ENCODE measurements at regions not wholly inside any gene's neighbourhood (a gene's known extent, or its start where the extent isn't known, plus 50 kb on each side); places are given as distances from the start of the nearest gene placed in this dataset.

DNA sequence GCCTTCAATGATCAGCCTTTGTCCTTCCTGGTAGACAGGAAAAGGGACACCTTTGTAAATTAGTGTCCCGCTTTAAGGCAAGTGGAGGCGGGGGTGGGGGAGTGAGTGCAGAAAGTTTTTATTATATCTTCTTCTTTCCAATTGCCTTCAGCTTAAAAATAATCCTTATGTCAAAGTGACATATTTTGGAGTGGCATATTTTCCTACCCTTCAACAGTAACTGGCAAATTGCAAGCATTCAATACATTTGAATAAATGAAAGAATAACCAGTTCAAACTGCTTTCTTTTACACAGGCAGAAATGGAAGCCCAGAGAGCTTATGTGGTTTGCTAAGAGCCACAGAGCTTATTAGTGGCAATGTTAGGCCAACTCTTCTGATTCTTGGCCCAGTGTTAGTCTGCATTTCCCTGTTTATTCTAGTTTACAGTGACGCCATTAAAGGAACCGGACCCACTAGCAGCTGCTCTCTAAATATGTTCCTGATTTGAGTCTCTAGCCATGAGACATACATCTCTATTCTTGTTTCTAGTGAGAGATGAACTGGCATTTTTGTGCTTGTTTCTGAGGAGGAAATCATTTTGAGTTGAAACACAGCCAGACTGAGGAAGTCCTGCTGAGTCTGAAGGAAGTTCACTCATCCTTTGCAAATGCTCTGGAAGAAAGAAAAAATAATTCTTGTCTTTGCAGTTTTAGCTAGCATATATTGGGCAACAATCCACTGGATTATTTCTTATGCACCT, 468.7 kb downstream of the NOVA1 start:
- intact Hi-C loops (cut with micrococcal nuclease; ENCODE audit: unreplicated experiment) = loop anchor here (5.0 to 10.0 kb wide), 2 partner anchors 292 to 524 kb away; no protein-coding TSS in a partner anchor
- Histone ChIP-seq H3K27ac (ENCODE audit: low read depth, low read length, poor library complexity, severe bottlenecking) (peak overlapping the region; percentile 93), H3K27me3 (replicated peaks; ENCODE audit: insufficient read depth, low read depth, low read length, poor library complexity) (no peaks in the 10 kb centered on the region), H3K36me3 (ENCODE audit: insufficient read depth, low read length, poor library complexity, severe bottlenecking) (no peaks in the 10 kb centered on the region), H3K9me3 (ENCODE audit: low read depth, low read length, poor library complexity, severe bottlenecking) (no peaks in the 10 kb centered on the region), H3K4me3 (ENCODE audit: low read depth, low read length, poor library complexity, severe bottlenecking) (peak overlapping the region; percentile 11), H3K4me1 (ENCODE audit: insufficient read depth, low read length, poor library complexity, severe bottlenecking) (peaks cover 59% of the 10 kb centered on the region)
- CTCF ChIA-PET = interaction anchor here (0.8 to 1.3 kb wide), 5 partner anchors 35 to 522 kb away, joined by 3 to 5 read pairs (median 4); no protein-coding TSS in a partner anchor
- TF ChIP-seq EZH2 (IDR thresholded peaks at IDR 0.05; ENCODE audit: borderline replicate concordance, low read depth, low read length, poor library complexity, severe bottlenecking) = no peak
- no peak for TF ChIP-seq CTCF (conservative IDR thresholded peaks at IDR 0.05; ENCODE audit: low read depth, low read length)
- BruUV-seq (replicated peaks) = TSS peak; percentile 91
- DNase-seq (ENCODE audit: low spot score) = peak; percentile 95
- POLR2A ChIA-PET (ENCODE audit: low non-redundant PET) = interaction anchor here (0.5 kb wide), 1 partner anchor 422 kb away, joined by 3 read pairs; no protein-coding TSS in a partner anchor

DNA sequence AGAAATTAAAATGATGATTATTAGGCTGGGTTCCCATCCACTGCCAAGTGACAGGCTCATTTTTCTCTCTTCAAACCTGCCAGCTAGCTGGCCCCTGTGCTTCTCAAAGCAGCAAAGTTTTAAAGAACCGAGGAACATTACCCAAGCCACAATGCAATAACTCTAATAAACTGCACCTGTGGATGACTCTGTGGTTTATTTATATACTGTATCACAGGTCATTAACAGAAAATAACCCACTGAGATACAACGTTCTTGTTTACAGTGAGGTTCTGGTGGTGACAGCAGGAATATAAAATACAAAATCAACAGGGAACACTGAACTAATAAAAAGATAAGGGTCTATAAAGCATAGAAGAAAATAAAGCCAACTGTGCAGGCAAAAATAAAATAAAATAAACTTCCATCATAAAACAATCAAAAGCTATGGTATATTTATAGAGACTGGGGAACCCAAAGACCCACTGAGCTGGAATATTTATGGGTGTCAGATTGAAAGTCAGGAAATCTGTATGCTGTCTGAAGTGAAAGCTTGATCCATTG, 472.9 kb downstream of the NOVA1 start:
- TF ChIP-seq EZH2 (IDR thresholded peaks at IDR 0.05; ENCODE audit: borderline replicate concordance, low read depth, low read length, poor library complexity, severe bottlenecking) (no peak), CTCF (conservative IDR thresholded peaks at IDR 0.05; ENCODE audit: low read depth, low read length) (no peak)
- BruUV-seq (replicated peaks) = no TSS peak
- H3K4me1 ChIP-seq (ENCODE audit: insufficient read depth, low read length, poor library complexity, severe bottlenecking) = peaks cover 64% of the 10 kb centered on the region
- no peaks in the 10 kb centered on the region for H3K36me3 ChIP-seq (ENCODE audit: insufficient read depth, low read length, poor library complexity, severe bottlenecking)
- H3K4me3 ChIP-seq (ENCODE audit: low read depth, low read length, poor library complexity, severe bottlenecking) = no peak overlapping the region
- no peak overlapping the region for H3K27ac ChIP-seq (ENCODE audit: low read depth, low read length, poor library complexity, severe bottlenecking)
- H3K9me3 ChIP-seq (ENCODE audit: low read depth, low read length, poor library complexity, severe bottlenecking) = no peaks in the 10 kb centered on the region
- no peaks in the 10 kb centered on the region for H3K27me3 ChIP-seq (replicated peaks; ENCODE audit: insufficient read depth, low read depth, low read length, poor library complexity)
- intact Hi-C loops (cut with micrococcal nuclease; ENCODE audit: unreplicated experiment) = loop anchor here (5.0 to 10.0 kb wide), 2 partner anchors 288 to 520 kb away; no protein-coding TSS in a partner anchor
- ChIA-PET POLR2A (ENCODE audit: low non-redundant PET) (no interaction called here), CTCF (no interaction called here)
- no peak for DNase-seq (ENCODE audit: low spot score)

DNA sequence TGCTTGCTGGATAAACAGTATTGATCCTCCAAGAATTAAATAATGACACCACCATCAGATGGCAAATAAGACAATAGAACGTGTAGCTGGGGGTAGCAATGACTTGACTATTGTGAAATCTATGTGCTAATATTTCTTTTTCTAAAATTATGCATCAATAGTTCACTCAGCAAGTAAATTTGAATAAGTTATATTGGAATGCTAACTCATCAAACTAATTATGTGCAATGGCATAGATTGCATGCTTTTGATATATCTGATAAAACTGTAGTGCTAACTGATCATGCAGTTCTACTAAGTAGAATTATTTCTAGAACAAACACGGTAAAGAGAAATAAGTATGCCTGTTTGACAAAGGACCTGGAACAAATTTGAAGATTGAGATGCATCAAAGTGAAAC, 474.4 kb downstream of the NOVA1 start:
- CTCF ChIA-PET = no interaction called here
- Histone ChIP-seq H3K4me1 (ENCODE audit: insufficient read depth, low read length, poor library complexity, severe bottlenecking) (peaks cover 52% of the 10 kb centered on the region), H3K9me3 (ENCODE audit: low read depth, low read length, poor library complexity, severe bottlenecking) (no peaks in the 10 kb centered on the region), H3K4me3 (ENCODE audit: low read depth, low read length, poor library complexity, severe bottlenecking) (no peak overlapping the region), H3K27ac (ENCODE audit: low read depth, low read length, poor library complexity, severe bottlenecking) (no peak overlapping the region), H3K27me3 (replicated peaks; ENCODE audit: insufficient read depth, low read depth, low read length, poor library complexity) (no peaks in the 10 kb centered on the region), H3K36me3 (ENCODE audit: insufficient read depth, low read length, poor library complexity, severe bottlenecking) (no peaks in the 10 kb centered on the region)
- no peak for DNase-seq (ENCODE audit: low spot score)
- POLR2A ChIA-PET (ENCODE audit: low non-redundant PET) = no interaction called here
- BruUV-seq (replicated peaks) = no TSS peak
- intact Hi-C loops (cut with micrococcal nuclease; ENCODE audit: unreplicated experiment) = loop anchor here (10.0 kb wide), 1 partner anchor 519 kb away; no protein-coding TSS in a partner anchor
- no peak for TF ChIP-seq CTCF (conservative IDR thresholded peaks at IDR 0.05; ENCODE audit: low read depth, low read length)
- no peak for TF ChIP-seq EZH2 (IDR thresholded peaks at IDR 0.05; ENCODE audit: borderline replicate concordance, low read depth, low read length, poor library complexity, severe bottlenecking)

All from A673 (cell line).